ENCODE measurements at regions not wholly inside any gene's neighbourhood (a gene's known extent, or its start where the extent isn't known, plus 50 kb on each side); places are given as distances from the start of the nearest gene placed in this dataset.

DNA sequence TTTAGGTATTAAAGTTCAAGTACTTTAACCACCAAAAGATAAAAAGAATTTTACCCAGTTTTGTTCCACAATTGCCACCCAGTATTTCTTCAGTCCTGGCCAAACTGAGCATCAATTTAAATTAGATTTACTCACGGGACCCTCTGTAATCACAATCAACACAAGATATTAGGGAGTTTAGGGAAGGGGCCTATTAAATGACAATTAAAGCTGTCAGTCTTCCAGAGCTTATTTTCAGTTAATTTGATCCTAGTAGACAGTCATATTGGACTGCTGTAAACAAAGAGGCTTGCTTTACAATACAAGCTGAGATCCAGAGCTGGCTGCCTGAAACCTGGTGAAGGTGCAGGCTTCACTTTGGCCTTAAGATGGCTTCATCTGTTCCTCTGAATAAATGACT lies 321.2 kb upstream of the NBEA start:
- no peak for DNase-seq (ENCODE audit: low read depth)

DNA sequence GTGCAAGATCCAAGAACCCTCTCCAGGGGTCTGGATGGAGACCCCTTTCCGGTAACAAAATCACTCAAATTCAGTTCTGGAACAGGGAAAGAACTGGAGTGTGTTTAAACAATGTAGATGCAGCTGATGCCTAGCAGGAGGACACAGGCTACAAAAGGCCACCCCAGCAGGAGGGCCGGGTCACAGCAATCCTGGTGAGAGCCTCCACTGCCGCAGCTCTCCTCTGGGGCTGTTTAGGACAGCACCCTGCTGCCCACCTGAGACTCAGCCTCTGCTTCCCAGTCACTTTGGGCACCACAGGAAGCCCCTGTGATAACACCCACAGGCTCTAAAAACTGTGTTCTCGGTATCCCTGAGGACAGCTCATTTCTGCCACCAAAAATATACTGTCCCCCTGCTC lies 318.7 kb upstream of the NBEA start:
- DNase-seq (ENCODE audit: low read depth) = no peak

GRCh38 chr13:34627509-34628208 lies 314.4 kb upstream of the NBEA start:
- DNase-seq (ENCODE audit: low read depth) = no peak

DNA sequence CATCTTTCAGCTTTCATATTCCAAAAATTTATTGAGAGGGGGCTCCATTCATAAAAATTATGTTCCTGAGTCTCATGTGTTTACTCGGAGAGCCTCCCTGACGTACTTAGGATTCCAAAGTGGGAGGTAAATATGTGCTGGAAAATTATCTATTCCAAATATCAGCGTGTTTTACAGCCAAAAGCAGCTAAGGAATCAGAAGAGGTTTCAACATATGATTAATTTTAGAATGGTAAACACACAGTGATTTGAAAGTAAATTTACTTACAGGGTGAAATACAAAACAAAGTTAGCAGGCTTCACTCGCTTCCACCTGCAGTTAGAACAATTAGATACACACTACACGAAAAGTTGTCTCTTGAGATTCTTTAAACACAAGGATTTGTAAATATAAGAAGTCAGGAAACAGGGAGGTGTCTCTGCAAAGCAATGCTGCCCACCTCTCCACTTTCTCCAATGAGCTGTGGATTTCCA lies 313.8 kb upstream of the NBEA start:
- DNase-seq (ENCODE audit: low read depth) = no peak

DNA sequence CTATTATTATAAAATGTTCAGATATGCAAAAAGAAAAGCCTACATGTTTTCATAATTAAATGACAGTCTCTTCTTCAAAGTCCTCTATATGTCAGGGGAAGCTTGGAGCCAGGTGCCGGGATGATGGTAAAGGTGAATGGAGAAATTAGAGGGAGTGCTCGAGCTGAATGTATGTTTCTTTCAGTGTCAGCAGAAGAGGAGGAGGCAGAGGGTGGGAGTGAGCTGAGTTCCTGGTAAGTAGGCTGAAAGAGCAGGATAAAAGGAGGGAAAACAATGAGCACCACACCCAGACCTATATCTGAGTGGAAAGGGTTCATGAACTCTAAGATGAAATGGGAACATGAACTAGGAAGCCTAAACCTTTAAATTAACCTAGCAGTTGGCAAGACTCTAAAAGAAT lies 307.6 kb upstream of the NBEA start:
- DNase-seq (ENCODE audit: low read depth) = no peak

- DNase-seq (ENCODE audit: low read depth) = no peak
Observed at GRCh38 chr13:34637138-34637537, 304.9 kb upstream of the NBEA start.

DNA sequence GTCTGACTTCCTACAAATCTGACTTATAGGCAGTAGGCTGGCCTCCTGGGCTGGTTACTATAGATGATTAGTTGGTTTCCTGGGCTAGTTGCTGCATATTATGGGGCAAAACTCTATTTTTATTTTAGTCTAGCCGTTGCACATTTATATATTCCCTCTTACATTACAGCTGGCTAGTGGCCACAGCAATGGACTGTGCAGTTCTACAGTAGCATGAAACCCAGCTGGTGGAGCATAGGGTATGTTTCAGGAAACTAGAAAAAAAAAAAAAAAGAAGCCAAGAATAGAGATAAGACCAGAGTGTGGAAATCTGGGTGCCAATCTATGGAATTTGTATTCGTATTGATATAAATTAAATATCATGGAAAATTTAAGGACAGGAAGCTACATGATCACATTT lies 304.4 kb upstream of the NBEA start:
- no peak for DNase-seq (ENCODE audit: low read depth)

GRCh38 chr13:34638897-34639296 lies 303.2 kb upstream of the NBEA start:
- DNase-seq (ENCODE audit: low read depth) = no peak

DNA sequence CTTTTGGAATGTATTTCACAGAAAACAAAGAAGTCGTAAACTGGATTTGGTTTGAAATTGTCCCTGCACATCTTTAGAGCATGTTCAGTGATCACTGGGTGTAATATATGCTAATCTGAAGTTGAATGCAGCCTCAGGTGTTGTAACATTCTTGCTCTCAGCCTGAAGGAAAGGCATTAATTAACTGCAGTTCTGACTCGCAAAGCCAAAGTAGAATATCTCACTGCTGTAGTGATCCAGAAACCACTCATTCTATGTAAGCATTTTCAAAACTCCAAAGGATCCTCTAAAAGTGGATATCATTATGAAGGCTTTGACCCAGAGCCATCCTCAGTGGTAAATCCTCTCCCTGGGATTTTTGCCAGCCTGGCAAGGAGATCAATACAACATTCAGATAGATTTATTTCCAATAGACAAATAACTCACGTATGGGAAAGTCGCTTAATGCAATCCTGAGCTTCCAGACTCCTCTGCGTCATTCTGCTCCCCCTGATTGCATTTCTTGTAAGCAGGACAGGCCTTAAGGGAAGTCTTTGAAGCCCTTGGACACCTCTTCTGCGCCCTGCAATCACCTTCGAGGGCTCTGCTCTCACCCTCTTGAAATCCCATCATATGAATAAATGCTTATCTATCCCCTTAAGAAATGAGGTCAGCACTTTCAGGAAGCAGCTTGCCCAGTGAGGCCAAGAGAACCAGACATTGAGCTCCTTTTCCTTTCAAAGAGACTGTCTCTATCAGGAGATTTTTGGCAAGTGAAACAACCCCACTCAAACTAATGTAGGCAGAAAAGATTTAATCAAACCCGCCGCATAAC lies 301.7 kb upstream of the NBEA start:
- DNase-seq (ENCODE audit: low read depth) = no peak

- no peak for DNase-seq (ENCODE audit: low read depth)
Observed at GRCh38 chr13:34640993-34641330, 301.1 kb upstream of the NBEA start.

DNA sequence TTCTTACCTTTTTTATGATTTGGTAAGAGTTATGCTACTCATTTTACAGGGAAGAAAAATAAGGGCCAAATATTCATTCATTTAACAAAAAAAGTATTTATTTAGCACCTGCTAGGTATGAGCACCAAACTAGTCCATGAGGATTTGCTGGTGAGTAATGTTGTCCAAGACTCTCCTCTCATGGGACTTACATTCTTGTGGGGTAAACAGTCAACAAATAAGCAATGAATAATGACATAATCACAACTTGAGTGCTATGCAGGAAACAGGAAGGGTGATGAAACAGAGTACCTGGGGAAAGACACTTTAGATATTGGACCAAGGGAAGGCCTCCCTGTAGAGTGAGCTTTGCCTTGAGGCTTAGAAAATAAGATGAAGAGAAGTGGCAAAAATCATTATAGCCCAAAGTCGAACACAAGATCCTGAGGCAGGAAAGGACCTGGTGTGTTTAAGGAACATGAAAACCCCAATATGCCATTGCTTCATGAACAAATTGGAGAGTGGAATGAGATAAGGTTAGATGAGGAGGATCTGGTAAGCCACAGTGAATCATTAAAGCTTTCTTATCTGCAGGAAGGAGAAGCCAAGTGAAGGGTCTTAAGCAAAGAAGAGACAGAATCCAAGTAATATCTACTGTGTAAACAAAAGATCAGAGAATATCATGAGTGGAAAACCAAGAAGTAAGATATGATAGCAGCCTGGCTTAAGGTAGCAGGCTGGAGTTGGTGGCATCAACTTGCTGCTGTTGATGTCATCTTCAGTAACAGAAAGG lies 294.5 kb upstream of the NBEA start:
- DNase-seq (ENCODE audit: low read depth) = no peak

- DNase-seq (ENCODE audit: low read depth) = no peak
Observed at GRCh38 chr13:34654203-34654602, 287.9 kb upstream of the NBEA start.

GRCh38 chr13:34654647-34655046 lies 287.4 kb upstream of the NBEA start:
- no peak for DNase-seq (ENCODE audit: low read depth)

DNA sequence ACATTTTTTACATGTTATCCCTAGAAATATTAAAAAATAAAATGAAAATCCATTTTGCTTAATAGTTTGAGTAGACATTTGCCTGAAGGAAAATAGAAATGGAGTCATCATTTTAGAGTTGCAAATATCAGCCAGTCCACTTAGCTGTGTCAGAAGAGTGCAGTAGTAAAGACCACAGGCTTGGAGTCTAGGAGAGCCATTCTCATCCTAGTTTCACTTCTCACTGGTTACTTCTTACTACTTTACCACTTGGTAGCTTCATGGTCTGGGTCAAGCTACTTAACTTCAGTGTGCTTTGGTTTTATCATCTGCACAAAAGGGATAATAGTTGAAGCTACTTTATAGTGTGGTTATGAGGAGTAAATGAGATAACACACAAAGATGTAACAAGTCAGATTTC lies 286.5 kb upstream of the NBEA start:
- DNase-seq (ENCODE audit: low read depth) = no peak

- no peak for DNase-seq (ENCODE audit: low read depth)
Observed at GRCh38 chr13:34657716-34658115, 284.4 kb upstream of the NBEA start.

DNA sequence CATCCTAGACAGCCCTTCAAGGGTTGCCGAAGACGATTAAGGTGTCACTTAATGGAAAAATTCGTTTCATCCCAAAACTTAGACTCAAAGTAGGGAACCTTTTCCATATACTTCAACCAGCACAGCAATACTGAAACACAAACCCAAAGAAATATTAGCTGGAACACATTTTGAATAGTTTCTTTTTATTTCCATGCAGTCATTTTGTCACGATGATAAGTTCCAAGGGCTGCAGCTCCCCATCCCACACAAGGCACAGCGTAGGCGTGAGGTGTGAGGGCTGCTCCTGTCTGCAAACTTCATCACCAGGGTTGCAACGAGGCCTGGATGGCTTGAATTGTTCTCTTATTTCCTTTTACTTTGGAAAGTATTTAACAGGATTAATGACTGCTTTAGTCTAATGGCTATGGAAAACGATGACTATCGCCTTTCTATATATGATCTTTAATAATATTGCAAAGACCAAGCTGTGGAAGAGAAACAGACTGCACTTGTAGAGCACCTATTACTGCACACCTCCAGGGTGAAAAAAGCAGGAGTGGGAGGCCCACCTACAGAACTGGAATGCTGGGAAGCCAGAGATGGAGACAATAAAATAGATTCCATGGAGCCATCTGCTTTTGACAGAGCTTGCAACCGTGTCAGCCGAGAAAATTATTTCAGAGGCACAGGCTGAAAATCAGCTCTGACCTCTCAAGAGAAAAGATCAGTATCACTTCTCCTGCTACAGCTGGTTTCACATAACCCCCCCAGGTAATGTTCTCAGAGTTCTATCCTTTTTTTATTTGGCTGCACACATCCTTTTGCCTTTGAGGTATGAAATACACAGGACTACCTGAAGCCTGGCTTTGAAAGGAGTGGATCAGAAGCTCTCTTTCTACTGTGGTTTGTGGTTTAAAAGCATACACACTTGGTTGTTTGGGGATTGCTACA lies 274.5 kb upstream of the NBEA start:
- DNase-seq (ENCODE audit: low read depth) = no peak

DNA sequence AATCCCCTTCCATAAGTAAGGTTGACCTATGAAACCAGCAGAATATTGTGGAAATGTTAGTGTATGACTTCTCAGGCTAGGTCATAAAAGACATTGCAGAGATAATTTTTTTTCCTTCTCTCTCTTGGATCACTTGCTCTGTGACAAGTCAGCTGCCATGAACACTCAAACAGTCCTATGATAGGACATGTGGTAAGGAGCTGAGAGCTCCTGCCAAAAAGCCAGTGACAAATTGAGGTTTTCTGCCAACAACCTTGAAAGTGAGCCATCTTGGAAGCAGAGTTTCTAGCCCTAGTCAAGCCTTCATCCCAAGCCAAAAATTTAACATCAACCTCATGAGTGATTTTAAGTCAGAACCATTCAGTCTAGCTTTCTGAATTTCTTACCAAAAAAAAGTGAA lies 270.9 kb upstream of the NBEA start:
- no peak for DNase-seq (ENCODE audit: low read depth)

DNA sequence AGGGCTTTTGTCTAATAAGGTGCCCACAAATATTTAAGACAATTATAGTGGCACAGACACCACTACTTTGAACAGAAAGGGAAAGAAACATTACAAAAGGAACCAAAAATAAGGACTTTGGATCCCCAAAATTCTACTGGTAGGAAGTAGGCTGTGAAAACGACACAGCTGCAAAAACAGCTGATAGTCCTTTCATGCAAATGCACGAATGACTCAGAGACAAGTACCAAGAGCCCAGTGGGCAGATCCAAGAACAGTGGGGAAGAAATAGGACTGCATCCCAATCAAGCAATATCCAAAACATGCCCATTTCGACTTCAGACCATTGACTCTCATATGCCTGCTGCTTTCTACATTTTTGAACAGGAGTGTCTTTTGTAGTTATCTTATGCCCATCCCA lies 269.4 kb upstream of the NBEA start:
- DNase-seq (ENCODE audit: low read depth) = no peak

DNA sequence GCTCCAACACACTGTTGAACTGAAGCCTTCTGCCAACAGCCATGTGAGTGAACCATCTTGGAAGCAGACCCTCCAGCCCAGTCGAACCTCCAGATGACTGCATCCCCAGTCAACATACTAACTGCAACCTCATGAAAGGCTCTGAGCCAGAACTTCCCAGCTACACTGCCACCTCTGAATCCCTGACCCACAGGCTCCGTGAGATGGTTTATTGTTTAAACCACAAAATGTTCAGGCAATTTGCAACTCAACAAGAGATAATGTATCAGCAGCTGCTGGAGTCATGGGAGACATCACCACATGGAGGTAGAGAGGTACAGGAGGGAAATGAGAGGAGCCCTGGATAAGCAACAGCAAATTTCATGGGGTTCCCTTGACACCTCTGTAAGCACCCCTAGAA lies 266.4 kb upstream of the NBEA start:
- no peak for DNase-seq (ENCODE audit: low read depth)

DNA sequence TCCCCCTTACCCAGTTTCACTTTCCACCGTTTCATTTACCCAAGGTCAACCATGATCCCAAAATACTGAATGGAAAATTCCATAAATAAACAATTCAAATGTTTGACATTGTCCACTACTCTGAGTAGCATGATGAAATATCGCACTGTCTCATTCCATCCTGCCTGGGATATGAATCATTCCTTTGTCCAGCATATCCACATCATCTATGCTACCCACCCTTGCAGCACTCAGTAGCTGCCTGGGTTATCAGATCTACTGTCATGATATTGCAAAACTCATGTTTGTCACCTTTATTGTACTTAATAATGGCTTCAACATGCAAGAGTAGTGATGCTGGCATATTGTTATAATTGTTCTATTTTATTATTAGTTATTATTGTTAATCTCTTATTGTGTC lies 263.9 kb upstream of the NBEA start:
- no peak for DNase-seq (ENCODE audit: low read depth)

DNA sequence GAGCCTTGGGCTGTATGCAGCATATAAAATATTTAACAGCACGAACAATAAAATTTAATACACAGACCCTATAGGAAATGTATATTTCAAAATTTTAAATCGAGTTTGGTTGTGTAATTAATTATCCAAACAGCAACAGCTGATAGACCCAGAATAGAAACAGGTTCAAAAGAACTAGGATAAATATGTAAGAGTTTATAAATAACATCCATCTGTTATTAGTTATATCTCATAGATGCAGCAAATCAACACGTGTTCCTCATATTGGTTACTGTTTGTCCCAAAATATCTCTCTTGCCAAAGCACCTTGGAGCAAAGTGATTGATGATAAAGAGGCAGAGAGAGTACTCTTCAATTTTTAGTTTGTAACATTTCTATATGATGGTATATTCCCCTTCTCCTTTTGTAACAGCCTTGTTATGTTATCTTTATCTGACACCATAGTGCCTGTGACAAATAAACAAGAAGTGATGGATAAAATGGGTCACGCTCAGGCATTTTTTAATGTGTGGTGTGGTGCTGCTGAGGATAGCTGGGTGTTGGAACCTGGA lies 260.6 kb upstream of the NBEA start:
- DNase-seq (ENCODE audit: low read depth) = no peak

DNA sequence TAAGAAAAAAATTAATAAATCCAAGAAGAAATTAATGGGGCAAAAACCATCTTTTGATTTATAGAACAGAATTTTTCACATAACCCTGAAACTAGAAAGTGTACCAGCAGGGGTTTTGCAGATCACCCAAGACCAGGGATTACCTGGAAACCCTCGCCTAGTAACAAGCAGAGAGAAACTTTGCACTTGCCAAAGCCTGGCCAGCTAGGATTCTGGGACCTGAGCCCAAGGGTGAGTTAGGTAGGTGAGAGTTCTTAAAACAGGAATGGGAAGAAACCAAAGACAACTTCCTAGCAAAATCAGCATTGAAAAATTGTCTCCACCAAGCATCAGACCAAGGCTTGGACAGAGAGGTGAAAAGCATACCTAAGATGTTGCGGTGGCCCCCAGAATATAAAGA lies 247.0 kb upstream of the NBEA start:
- DNase-seq (ENCODE audit: low read depth) = no peak

Measured in T-helper 22 cell (primary cell).